Cardiac fibroblast (primary cell): ENCODE measurements at regions not wholly inside any gene's neighbourhood (a gene's known extent, or its start where the extent isn't known, plus 50 kb on each side); places are given as distances from the start of the nearest gene placed in this dataset.
A peak's percentile ranks its signal among the peaks of the same experiment; 100 is the strongest.

Experiments used
- DNase-seq, 2 donors: peaks; one replicate each; pipeline versions ENCODE4 v3.0.0 to v3.0.0-alpha.2; 2010; ENCODE audit warnings: low read depth in 2 of 2
- H3K4me3 ChIP-seq, 2 donors: replicated peaks in 1 of 2; 1 replicate in 1 of 2; 2 replicates in 1 of 2; pipeline ENCODE4 v1.5.1; 2011; ENCODE audit warnings: low read depth in 2 of 2, low read length in 2 of 2, mild to moderate bottlenecking in 2 of 2, moderate library complexity in 1 of 2
- CTCF ChIP-seq: IDR thresholded peaks from one replicate; pipeline ENCODE4 v1.5.1; 2011; ENCODE audit warnings: low read depth, mild to moderate bottlenecking, low read length, inconsistent platforms

- DNase-seq = no peak
Observed at GRCh38 chr3:144662729-144663128, 691.1 kb downstream of the DIPK2A start.

GRCh38 chr3:144663456-144664436 lies 692.1 kb downstream of the DIPK2A start:
- TF ChIP-seq CTCF = no peak
- DNase-seq = no peak
- no peak overlapping the region for H3K4me3 ChIP-seq

More at GRCh38 chr3:144662729-144663128, 691.1 kb downstream of the DIPK2A start:
- no peak overlapping the region for H3K4me3 ChIP-seq
- no peak for TF ChIP-seq CTCF

GRCh38 chr3:144665567-144666053 lies 694.0 kb downstream of the DIPK2A start:
- no peak for TF ChIP-seq CTCF
- no peak overlapping the region for H3K4me3 ChIP-seq
- no peak for DNase-seq

- no peak for TF ChIP-seq CTCF
- H3K4me3 ChIP-seq = no peak overlapping the region
- DNase-seq = no peak
Observed at GRCh38 chr3:144670571-144670970, 698.9 kb downstream of the DIPK2A start.

GRCh38 chr3:144677103-144677502 lies 705.5 kb downstream of the DIPK2A start:
- peak; percentile 32 to 33 for DNase-seq

GRCh38 chr3:144683065-144683464 lies 711.4 kb downstream of the DIPK2A start:
- DNase-seq = no peak
- TF ChIP-seq CTCF = no peak
- no peak overlapping the region for H3K4me3 ChIP-seq

More at GRCh38 chr3:144677103-144677502, 705.5 kb downstream of the DIPK2A start:
- no peak for TF ChIP-seq CTCF
- H3K4me3 ChIP-seq = no peak overlapping the region
